ENCODE measurements at regions not wholly inside any gene's neighbourhood (a gene's known extent, or its start where the extent isn't known, plus 50 kb on each side); places are given as distances from the start of the nearest gene placed in this dataset.
A peak's percentile ranks its signal among the peaks of the same experiment; 100 is the strongest.
"Not testable (repeated sequence)": the region's sequence is repeated elsewhere in the genome, so short reads cannot be mapped to it uniquely, and the experiment has no call there.

GRCh38 chr2:131663501-131663900 is 135.8 kb downstream of the CCDC74A start:
- H3K36me3 ChIP-seq (ENCODE audit: insufficient read depth, low read length); H4K20me1 ChIP-seq (ENCODE audit: insufficient read depth, low read length); H3K27ac ChIP-seq (ENCODE audit: low read depth, low read length, poor library complexity, severe bottlenecking); POLR2A ChIA-PET; BruUV-seq (replicated peaks); H3K4me3 ChIP-seq (ENCODE audit: low read depth, low read length, poor library complexity, severe bottlenecking); H3K9me2 ChIP-seq (ENCODE audit: insufficient read depth, low read length); H2AFZ ChIP-seq (ENCODE audit: low read length); H3K4me2 ChIP-seq (ENCODE audit: low read length); H3K9me3 ChIP-seq (ENCODE audit: low read length); intact Hi-C loops (cut with micrococcal nuclease; ENCODE audit: unreplicated experiment); H3K79me2 ChIP-seq (ENCODE audit: insufficient read depth, low read depth, low read length); CTCF ChIA-PET (ENCODE audit: unreplicated experiment): not testable (repeated sequence)
- peak; percentile 47 for DNase-seq (ENCODE audit: low spot score)
- H3K4me1 ChIP-seq (ENCODE audit: insufficient read depth, low read length, poor library complexity, severe bottlenecking), result peaks cover 31% of the 10 kb centered on the region
- 0 out of 2 replicates have a peak, but pooled peaks have one; percentile 12 for TF ChIP-seq CTCF (conservative IDR thresholded peaks at IDR 0.05; ENCODE audit: low read length)

- H3K79me2 ChIP-seq (ENCODE audit: insufficient read depth, low read depth, low read length); H3K36me3 ChIP-seq (ENCODE audit: insufficient read depth, low read length); H2AFZ ChIP-seq (ENCODE audit: low read length); DNase-seq (ENCODE audit: low spot score); H4K20me1 ChIP-seq (ENCODE audit: insufficient read depth, low read length); H3K4me3 ChIP-seq (ENCODE audit: low read depth, low read length, poor library complexity, severe bottlenecking); BruUV-seq (replicated peaks); H3K4me2 ChIP-seq (ENCODE audit: low read length); intact Hi-C loops (cut with micrococcal nuclease; ENCODE audit: unreplicated experiment); H3K9me2 ChIP-seq (ENCODE audit: insufficient read depth, low read length); H3K9me3 ChIP-seq (ENCODE audit: low read length); CTCF ChIA-PET (ENCODE audit: unreplicated experiment); H3K27ac ChIP-seq (ENCODE audit: low read depth, low read length, poor library complexity, severe bottlenecking): not testable (repeated sequence)
- peaks cover 45% of the 10 kb centered on the region for H3K4me1 ChIP-seq (ENCODE audit: insufficient read depth, low read length, poor library complexity, severe bottlenecking)
- POLR2A ChIA-PET, result interaction anchor here (1.0 kb wide), 1 partner anchor 17 kb away, joined by 3 read pairs; no protein-coding TSS in a partner anchor
Measured at GRCh38 chr2:131665716-131666115, 138.0 kb downstream of the CCDC74A start.

GRCh38 chr2:131668794-131669540 is 141.3 kb downstream of the CCDC74A start:
- H3K9me2 ChIP-seq (ENCODE audit: insufficient read depth, low read length); H3K9me3 ChIP-seq (ENCODE audit: low read length); CTCF ChIA-PET (ENCODE audit: unreplicated experiment); BruUV-seq (replicated peaks); H3K79me2 ChIP-seq (ENCODE audit: insufficient read depth, low read depth, low read length); H3K36me3 ChIP-seq (ENCODE audit: insufficient read depth, low read length); H4K20me1 ChIP-seq (ENCODE audit: insufficient read depth, low read length); H3K4me3 ChIP-seq (ENCODE audit: low read depth, low read length, poor library complexity, severe bottlenecking); intact Hi-C loops (cut with micrococcal nuclease; ENCODE audit: unreplicated experiment): not testable (repeated sequence)
- peak overlapping the region; percentile 14; the same call in 1 of the 2 replicates for H2AFZ ChIP-seq (ENCODE audit: low read length)
- H3K4me2 ChIP-seq (ENCODE audit: low read length), result peak overlapping the region; percentile 35
- peaks cover 56% of the 10 kb centered on the region for H3K4me1 ChIP-seq (ENCODE audit: insufficient read depth, low read length, poor library complexity, severe bottlenecking)
- H3K27ac ChIP-seq (ENCODE audit: low read depth, low read length, poor library complexity, severe bottlenecking), result peak overlapping the region; percentile 76
- peak; percentile 87 for DNase-seq (ENCODE audit: low spot score)
- POLR2A ChIA-PET, result interaction anchor here (1.7 kb wide), 1 partner anchor 13 kb away, joined by 4 read pairs; no protein-coding TSS in a partner anchor

GRCh38 chr2:131671841-131672470 is 144.3 kb downstream of the CCDC74A start:
- BruUV-seq (replicated peaks); H3K9me2 ChIP-seq (ENCODE audit: insufficient read depth, low read length); H3K9me3 ChIP-seq (ENCODE audit: low read length); H3K79me2 ChIP-seq (ENCODE audit: insufficient read depth, low read depth, low read length); H3K36me3 ChIP-seq (ENCODE audit: insufficient read depth, low read length); H4K20me1 ChIP-seq (ENCODE audit: insufficient read depth, low read length): not testable (repeated sequence)
- intact Hi-C loops (cut with micrococcal nuclease; ENCODE audit: unreplicated experiment), result loop anchor here (1.0 to 10.0 kb wide), 6 partner anchors 38 to 518 kb away; partner anchors contain the start of genes CCDC74A and MZT2A
- CTCF ChIA-PET (ENCODE audit: unreplicated experiment), result interaction anchor here (0.6 to 1.6 kb wide), 10 partner anchors 11 to 758 kb away, joined by 3 to 11 read pairs (median 4); partner anchors contain the start of gene MZT2A
- Histone ChIP-seq H3K4me2 (ENCODE audit: low read length) (peak overlapping the region; percentile 71), H3K4me3 (ENCODE audit: low read depth, low read length, poor library complexity, severe bottlenecking) (peak overlapping the region; percentile 62), H3K27ac (ENCODE audit: low read depth, low read length, poor library complexity, severe bottlenecking) (peak overlapping the region; percentile 61), H2AFZ (ENCODE audit: low read length) (peak overlapping the region; percentile 72; the same call in 1 of the 2 replicates), H3K4me1 (ENCODE audit: insufficient read depth, low read length, poor library complexity, severe bottlenecking) (peaks cover 48% of the 10 kb centered on the region)
- peak; percentile 75 for DNase-seq (ENCODE audit: low spot score)
- POLR2A ChIA-PET, result interaction anchor here (0.6 to 2.7 kb wide), 5 partner anchors 10 to 1745 kb away, joined by 3 to 13 read pairs (median 4); no protein-coding TSS in a partner anchor
